Sigmoid colon (tissue), 4 donors: ENCODE measurements at regions not wholly inside any gene's neighbourhood (a gene's known extent, or its start where the extent isn't known, plus 50 kb on each side); places are given as distances from the start of the nearest gene placed in this dataset.

Source experiments
- EP300 ChIP-seq, 4 donors: sonication (generic); formaldehyde crosslinking; IDR thresholded peaks; one replicate each; pipeline ENCODE4 v1.6.1; 2017; ENCODE audit warnings: antibody characterized with exemption in 4 of 4
- POLR2A ChIP-seq, 2 donors: fragments of 450-650 bp; IDR thresholded peaks; one replicate each; pipeline ENCODE4 v1.6.1; 2016; ENCODE audit warnings: antibody characterized with exemption in 2 of 2, mild to moderate bottlenecking in 2 of 2, moderate library complexity in 2 of 2
- TF ChIP-seq, protein P1 (sequence below), 4 experiments: fragments of 450-650 bp in 3 of 4; fragments of 200-600 bp in 1 of 4; IDR thresholded peaks; one replicate each; pipeline ENCODE4 v1.5.1; 2016 to 2019; ENCODE audit warnings: antibody characterized with exemption in 4 of 4, mild to moderate bottlenecking in 3 of 4, moderate library complexity in 2 of 4

- TF ChIP-seq, protein P1, sequence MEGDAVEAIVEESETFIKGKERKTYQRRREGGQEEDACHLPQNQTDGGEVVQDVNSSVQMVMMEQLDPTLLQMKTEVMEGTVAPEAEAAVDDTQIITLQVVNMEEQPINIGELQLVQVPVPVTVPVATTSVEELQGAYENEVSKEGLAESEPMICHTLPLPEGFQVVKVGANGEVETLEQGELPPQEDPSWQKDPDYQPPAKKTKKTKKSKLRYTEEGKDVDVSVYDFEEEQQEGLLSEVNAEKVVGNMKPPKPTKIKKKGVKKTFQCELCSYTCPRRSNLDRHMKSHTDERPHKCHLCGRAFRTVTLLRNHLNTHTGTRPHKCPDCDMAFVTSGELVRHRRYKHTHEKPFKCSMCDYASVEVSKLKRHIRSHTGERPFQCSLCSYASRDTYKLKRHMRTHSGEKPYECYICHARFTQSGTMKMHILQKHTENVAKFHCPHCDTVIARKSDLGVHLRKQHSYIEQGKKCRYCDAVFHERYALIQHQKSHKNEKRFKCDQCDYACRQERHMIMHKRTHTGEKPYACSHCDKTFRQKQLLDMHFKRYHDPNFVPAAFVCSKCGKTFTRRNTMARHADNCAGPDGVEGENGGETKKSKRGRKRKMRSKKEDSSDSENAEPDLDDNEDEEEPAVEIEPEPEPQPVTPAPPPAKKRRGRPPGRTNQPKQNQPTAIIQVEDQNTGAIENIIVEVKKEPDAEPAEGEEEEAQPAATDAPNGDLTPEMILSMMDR (IDR thresholded peaks at IDR 0.05): no peak
- TF ChIP-seq POLR2A (IDR thresholded peaks at IDR 0.05) (no peak), EP300 (IDR thresholded peaks at IDR 0.05) (no peak)
Measured at GRCh38 chr4:177937041-177937440, 494.8 kb upstream of the AGA start.
